HG03095 (cell line): ENCODE measurements at regions not wholly inside any gene's neighbourhood (a gene's known extent, or its start where the extent isn't known, plus 50 kb on each side); places are given as distances from the start of the nearest gene placed in this dataset.

Source experiments
- ATAC-seq: cut with Tn5 transposase; IDR thresholded peaks from one replicate; pipeline ENCODE4 v1.9.1; 2021; ENCODE audit warnings: moderate library complexity; ENCODE audit not compliant: unreplicated experiment

DNA sequence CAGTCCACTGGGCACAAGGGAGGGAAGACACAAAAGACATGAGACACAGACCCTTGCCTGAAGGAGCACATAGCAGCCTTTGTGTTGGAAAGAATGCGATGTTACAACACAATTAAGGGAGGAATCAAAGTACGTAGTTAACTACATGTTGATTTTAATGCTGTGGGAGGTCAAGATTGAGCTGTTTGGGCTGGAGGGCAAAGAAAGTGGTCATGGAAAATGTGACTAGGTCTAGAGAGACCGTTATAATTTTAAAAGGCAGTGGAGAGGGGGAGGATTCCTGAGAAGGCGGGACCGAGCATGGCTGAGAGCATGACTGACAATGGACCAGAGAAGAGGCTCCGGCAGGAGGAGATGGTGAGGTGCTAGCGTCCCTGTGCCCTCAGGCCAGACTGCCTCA lies 111.8 kb upstream of the ATP1A1 start:
- ATAC-seq, result no peak

DNA sequence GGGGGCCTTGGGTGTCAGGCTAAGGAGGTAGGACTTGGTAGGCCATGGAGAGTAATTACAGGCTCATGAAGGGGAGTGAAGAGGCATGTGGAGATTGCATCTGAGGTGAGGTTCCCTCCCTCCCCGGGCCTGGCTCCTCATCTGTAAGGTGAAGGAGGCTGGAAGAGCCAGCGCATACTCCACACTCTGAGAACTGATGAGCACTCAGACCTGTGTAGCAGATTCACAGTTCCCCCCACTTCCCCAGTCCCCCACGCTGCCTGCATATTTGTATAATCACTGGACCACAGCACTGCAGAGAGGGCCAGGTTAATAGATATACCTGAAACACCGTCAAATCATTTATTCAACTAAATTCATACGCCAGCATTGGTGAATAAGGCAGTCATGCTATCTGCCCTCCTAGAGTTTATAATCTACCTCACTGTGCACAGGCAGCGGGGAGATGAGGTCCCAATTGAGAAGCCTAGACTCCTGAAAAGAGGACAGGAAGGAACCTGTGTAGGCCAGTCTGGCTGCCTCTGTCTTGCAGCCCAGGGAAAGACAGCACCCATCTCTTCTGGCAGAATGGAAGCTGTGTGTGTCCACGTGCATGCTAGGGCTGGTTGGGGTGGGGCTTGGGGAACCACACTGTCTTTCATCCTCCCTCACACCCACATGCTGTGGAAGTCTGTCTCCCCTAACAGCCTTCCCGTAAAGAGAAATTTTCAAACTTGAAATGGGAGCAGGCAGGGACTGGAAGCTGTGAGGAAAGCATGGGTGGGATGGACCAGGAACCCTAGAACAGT lies 110.6 kb upstream of the ATP1A1 start:
- no peak for ATAC-seq

DNA sequence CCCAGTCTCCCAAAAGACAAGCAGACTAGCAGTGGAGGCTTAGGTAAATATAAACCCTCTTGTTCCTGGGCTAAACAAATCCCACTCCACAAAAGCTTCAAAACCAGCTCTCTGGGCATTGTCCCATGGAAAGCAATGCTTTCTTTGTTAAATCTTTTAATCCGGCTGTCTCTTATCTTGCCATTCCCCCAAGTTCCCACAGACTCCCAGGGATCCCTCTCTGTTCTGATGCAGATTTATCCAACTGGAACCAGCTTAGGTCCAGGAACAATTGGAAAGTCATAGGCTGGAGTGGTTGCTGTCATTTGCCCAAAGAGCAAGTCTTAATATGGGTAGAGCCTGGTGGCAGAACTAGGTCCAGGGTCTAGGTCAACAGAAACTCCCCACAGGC lies 110.1 kb upstream of the ATP1A1 start:
- no peak for ATAC-seq

DNA sequence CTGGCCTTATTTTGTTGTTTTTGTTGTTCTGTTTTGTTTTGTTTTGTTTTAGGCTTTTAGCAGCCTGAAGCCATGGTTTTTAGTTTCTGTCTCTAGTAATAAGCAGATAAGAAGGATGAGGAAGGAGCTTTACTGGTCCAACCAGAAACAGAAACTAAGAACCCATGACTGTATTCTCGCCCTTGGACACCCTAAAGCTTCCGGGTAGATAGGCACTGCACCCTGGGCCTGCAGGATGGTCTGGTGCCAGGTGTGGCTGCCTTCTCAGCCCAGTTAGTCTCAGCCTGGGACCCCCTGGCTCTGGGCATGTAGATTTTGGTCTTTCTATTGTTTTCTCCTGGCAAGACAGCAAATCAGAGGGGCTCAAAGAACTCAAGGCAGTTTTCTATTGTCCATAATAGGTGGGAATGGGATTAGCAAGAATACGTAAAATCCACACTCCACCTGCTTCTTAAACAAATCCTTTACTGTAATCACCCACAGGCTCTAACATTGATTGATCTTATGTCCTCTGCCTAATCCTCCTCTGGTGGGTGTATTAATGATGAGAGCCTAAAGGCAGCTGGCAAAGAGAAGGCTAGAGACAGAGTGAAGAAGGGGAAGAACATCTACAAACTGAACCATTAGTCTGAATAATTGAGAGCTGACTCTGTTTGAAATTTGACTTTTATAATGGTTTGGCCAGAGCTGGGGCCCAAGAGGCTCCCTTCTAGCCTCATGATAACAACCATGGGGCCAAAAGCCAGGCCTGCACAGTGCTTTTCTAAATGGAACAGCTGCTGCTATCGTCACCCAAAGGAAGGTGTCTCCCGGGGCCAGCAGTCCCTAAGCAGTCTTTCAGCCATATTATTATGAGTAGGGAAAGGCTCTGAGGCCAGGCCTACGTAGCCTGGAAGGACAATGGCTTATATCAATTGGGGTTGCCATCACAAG lies 106.8 kb upstream of the ATP1A1 start:
- no peak for ATAC-seq

DNA sequence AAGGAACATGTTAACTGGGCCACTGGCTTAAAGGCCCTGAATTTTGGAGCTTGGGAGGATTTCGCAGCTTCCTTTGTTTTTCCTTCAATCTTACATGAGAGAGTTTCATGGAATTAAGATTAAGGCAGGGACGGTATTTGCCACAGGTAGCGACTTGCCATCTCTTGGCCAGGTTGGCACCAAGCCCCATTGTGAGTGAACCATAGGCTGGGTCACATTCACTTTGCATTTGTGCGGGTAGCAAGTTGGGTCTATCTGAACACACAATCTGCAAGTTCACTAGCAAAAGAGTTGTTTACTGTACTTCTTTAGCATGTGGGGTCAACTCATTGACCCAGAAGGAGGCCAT lies 106.2 kb upstream of the ATP1A1 start:
- ATAC-seq, result no peak

DNA sequence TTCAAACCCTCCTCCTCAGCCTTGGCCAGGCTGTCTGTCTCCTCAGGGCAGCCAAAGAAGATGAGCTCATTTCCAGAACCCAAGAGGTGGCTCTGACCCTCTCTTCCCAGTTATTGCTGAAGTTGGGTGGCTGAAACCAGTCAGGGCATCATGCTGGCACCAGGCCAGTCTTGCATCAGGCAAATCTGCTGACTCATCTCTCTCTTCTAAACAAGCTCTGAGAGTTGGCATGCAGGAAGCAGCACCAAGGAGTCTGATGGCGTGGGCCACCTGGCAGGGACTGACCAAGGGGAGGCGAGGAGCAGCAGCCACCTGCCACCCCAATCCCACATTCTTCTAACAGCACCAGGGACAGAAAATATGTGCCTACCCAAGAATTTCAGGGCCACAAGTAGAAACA lies 104.8 kb upstream of the ATP1A1 start:
- ATAC-seq, result no peak

DNA sequence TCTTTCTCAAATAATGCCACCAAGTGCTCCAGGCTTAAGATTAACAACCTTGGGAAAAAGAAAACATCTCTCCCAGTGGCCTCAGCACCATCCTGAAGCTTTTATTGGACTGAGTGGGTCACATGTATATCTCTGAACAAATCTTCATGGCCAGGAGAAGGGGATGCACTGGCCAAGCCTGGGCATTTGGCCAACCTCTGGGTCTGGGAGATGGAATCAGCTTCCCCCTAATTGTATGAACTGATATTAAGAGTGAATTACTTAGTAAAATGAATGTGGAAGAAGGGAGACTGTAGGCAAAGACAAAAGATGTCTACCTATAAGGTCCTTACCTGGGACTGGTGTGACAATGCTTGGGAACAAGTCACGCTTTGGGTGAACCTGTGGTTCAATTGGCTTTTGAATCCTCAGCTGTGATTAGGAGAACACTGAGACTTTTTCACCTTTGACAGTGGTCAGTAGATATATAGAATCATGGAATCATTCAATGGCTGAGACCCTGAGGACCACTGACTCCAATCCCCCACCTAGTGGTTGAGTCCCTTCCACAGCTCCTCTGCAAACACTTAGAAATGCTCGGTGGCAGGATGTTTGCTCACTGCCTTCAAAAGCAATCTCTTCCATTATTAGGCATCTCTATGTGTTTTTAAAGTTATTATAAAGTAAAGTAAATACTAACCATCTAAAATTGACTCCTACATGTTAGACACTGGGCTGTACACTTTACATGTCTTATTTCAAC lies 102.6 kb upstream of the ATP1A1 start:
- no peak for ATAC-seq

DNA sequence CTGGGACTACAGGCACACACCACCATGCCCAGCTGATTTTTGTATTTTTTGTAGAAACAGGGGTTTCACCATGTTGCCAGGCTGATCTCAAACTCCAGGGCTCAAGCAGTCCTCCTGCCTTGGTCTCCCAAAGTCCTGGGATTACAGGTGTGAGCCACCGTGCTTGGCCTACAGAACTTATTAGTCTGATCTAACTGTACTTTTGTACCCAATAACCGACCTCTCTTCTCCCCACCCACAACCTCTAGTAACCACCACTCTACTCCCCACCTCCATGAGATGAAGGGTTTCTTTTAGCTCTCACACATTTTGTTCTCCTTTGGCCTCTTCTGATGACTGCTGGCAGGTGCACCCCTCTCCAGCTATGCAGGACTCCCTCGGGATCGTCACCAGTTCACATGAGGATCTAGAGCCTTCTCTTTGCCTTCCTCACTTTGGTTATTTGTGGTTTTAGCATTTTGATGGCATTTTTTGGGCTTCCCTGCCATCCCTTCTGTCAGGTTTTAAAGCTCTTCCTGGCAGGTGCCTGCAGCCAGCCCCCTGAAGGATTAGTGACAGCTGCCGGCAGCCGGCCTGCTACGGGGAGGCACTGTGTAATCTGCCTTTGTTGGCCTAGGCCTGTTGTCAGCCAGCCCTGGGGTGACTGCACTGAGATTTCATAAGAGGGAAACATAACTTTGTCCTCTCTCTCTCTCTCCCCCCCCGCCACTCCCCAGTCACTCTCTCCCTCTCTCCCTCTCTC lies 99.8 kb upstream of the ATP1A1 start:
- ATAC-seq, result no peak

DNA sequence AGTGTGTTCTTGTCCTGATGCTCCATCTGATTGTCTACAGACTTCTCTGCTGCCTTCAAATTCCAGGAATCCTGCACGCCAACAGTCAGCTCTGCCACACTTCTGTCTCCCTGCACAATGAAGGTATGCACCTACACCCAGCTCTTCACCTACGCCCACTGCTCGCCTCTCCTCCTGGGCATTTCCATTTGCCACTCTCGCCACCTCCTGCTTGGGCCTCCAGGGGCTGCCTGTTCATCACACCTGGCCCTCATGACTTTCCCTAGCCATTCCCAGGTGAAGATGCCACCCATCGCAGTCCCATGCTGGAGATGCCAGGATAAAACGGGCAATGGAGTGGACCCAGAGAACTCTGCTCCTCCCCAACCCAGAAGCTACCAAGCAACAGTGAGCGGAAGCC lies 96.5 kb upstream of the ATP1A1 start:
- no peak for ATAC-seq

DNA sequence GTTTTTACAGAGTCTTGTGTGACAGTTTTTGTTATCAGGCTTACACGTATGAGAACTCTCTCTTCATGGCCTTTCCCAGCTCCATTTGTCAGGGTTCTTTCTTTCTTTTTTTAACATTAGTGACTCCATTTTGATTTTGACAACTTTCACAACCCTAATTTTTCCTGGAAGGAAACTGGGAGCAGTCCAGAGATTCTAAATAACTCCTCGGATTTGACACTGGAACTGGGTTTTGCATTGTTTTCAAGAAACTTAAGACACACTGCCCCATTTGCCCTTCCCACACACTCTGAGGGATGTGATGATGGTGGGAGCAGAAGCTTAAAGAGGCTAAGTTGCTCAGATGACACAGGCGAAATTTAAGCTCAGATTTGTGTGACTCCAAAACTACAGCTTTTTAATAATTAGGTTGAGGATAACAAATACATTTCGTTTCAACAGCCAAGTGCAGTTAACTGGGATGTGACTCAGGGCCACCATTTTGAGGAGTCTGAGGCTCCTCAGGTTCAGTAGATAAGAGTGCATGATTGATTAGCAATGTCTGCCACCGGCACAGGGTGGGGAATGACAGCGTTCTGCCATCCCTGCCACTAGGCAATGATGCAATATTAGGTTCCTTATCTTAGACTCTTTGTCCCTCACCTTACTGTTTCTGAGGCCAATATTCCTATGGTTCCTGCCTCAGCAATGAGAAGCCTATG lies 95.1 kb upstream of the ATP1A1 start:
- no peak for ATAC-seq

DNA sequence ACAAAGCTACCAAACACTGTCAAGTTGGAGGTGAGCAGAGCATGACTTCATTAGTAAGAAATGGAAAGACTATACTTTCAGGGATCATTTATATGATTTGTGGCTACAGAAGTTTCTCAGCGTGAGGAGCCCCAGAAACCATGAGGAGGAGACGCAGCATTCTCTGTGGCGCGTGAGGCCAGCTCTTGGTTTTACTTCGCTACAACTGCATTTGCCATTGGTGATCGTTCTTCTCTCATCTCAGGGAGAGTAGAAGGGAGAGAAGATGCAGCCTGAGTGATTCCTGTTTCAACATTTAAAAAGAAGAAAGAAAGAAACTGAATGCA lies 94.5 kb upstream of the ATP1A1 start:
- ATAC-seq, result no peak

DNA sequence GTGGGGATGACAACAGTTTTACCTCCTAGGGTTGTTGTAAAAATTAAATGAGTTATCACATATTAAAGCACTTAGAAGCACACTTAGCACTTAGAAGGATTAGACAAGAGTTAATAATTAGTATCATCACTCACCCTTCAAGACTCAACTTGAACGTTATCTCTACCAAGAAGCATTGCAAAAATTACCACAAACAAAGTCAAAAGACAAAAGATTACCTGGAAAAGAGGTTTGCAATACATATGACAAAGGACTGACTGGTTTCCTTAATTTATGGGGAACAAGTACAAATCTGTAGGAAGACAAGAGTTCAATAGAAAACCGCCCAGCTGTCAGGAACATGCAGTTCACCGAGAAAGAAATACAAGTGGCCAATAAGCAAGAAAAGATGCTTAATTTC lies 93.3 kb upstream of the ATP1A1 start:
- ATAC-seq, result no peak

DNA sequence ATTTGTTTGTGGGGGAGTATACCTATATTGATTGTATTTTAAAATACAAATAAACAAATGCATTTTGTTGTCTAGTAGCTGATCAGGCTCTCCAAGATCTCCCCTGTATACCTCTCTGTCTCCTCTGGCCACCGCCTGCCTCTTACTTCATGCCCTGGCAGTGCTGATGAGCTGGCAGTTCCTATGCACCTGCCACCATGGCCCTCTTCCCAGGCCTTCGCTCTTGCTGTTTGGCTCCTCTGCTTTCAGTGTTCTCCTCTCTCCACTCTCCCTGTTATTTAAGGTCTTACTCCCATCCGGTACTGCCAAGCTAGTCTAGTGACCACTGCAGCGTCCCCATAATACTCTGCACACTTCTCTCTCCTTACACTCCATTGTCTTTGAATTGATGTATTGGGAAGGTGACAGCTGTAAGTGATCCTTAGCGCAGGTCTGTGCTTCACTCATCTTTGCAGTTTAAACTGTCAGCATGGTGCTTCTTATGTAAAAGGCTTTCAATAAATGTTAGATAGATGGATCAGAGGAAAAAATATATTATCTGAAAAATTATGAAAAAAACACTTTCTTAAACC lies 88.1 kb upstream of the ATP1A1 start:
- ATAC-seq, result no peak

DNA sequence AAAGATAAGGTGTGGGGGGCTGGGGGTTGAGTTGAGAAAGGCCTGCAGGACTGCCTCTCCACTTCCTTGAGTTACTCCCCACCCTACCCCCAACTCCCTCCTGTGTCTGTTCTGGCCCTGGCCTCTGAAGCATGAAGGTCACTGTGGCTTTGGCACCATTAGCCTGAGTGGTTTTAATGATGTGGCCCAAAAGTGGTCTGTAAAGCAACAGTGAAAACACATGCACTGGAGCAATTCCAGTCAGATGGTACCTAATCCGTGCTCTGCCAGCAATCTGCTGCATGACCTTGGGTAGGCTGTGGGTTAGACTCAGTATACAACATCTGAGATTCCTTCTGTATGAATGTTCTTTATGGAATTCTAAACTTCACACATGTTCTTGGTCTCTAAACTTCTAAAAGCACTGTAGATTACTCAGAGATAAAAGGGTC lies 86.5 kb upstream of the ATP1A1 start:
- no peak for ATAC-seq

DNA sequence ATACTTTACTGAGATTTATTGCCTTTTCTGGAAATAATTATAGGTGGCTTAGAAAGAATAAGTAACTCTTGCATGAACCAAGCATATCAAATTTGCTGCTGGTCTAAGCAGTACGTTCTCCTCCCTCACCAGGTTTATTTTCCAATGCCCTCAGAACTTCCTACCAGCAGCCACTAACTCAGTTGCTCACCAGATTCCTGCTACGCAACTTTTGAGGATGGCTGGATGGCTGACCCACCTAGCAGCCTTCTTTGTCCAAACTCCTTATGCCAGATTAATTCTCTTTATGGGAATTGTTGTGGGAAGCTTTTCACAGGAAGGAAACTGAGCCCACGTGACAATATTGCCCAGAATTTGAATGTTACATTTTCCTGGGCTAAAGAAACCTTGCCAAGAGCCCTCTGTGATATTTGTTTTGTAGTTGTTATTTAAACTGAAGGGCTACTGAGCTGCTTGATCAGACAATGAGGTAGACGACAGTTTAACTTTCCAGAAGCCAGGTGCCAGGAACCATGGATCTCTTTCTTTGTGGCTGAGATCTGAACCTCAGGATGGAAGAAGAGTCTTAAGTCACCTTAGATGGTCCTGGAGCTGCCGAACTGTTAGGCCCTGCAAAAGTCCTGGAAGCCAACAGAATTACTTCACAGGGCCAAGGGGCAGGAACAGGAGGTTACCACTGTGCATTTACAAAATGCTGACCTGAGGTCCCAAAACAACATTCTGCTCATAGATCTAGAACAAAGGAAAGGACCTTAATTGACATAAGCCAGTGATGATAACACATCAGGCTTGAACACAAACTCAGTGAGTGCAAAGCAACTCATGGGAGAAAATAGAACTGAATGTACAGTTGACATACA lies 85.5 kb upstream of the ATP1A1 start:
- ATAC-seq, result no peak

DNA sequence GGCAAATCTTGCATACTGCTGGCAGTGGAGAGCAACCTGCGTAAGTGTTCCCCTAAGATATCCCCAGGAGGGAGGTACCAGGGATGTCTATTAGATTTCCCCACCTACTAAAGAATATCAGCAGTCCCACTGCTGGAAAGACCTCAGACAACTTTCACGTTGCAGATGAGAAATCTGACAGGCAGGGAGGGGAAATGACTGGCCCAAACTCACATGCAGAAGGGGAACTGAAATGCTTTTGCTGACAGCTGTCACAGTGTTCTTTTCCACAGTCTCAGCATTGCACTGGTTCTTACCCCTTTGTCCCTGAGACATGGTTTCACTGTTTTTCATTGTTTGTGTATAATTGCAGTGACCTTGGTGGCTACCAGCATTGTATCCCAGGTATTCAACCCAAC lies 84.8 kb upstream of the ATP1A1 start:
- peak; percentile 93 for ATAC-seq

DNA sequence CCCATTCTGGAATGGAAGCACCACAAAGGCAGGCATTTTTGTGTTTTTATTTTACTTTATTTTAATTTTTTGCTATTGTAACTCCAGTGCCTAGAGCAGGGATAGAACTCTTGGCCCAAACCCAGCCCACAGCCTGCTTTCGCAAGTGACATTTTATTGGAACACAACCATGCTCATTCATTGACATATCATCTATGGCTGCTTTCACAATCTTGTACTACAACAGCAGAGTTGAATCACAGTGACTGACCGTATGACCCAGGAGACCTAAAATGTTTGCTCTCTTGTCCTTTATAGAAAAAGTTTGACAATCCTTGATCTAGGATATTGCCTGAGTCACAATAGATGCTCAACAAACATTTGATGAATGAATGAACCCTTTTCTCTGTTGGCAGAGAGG lies 83.9 kb upstream of the ATP1A1 start:
- no peak for ATAC-seq

DNA sequence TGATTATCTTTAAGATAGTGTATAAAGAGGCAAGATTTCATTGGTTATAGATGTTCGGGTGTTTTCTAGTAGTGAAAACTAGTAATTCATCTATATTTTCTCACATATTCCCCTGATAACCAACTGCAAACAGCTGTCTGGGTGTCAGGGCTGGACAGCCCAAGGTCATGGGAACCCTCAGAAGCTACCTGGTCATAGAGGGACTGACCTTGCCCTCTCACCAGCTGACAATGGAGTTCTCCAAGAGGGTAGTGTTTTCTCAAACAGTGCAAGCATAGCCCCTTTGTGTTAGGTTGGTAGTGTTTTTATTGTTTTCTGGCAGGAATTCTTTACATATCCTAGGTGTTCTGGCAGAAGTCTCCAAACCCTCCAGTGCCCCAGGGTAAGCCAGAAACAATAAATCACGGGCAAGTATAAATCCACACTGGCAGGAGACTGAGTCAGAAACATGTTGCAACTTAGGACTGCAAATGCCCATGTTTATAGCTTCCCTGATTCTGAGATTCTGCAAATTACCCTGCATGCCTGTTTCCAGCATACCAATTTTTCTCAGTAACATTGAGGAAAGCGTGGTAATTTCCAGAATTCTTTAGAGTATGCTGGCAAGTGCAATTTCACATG lies 82.8 kb upstream of the ATP1A1 start:
- ATAC-seq, result no peak

DNA sequence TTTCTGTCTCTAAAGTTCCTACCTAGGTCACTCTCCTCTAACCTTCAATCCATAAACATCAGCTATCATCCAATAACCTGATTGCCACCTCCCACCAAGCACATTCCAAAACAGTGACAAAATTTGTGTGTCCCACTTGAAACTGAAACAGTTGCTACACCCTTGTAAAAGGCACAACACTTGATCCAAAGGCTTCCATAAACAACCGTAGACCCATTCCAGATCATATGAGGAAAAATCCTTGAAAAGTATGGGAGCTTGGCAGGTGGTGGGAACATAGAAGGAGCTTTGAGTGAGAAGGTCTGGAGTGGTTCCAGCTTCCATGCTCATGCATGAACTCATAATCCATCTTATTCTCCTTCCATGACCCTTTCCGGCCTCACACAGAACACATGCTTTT lies 82.0 kb upstream of the ATP1A1 start:
- no peak for ATAC-seq
